Stomach (tissue), 8 donors: ENCODE measurements at regions not wholly inside any gene's neighbourhood (a gene's known extent, or its start where the extent isn't known, plus 50 kb on each side); places are given as distances from the start of the nearest gene placed in this dataset.

ENCODE experiments used
- DNase-seq, 2 donors: peaks; one replicate each; pipeline versions ENCODE4 v3.0.0 to v3.0.0-alpha.2; 2013 to 2019
- H3K27ac ChIP-seq, 5 donors: fragments of 200-600 bp in 4 of 5; sonication (generic) in 4 of 5; one replicate each; pipeline ENCODE4 v1.5.1; 2013 to 2019; ENCODE audit warnings: mild to moderate bottlenecking in 1 of 5, moderate library complexity in 1 of 5
- H3K27me3 ChIP-seq, 3 donors: fragments of 200-600 bp; sonication (generic); one replicate each; pipeline ENCODE4 v1.5.1; 2017 to 2019; ENCODE audit warnings: mixed run types in 1 of 3
- H3K36me3 ChIP-seq, 4 donors: fragments of 200-600 bp; sonication (generic); 1 replicate in 3 of 4; 2 replicates in 1 of 4; pipeline ENCODE4 v1.5.1; 2016 to 2019
- H3K4me1 ChIP-seq, 4 donors: fragments of 200-600 bp; sonication (generic); one replicate each; pipeline ENCODE4 v1.5.1; 2016 to 2019
- H3K4me3 ChIP-seq, 4 donors: fragments of 200-600 bp; sonication (generic) in 3 of 4; one replicate each; pipeline ENCODE4 v1.5.1; 2016 to 2019; ENCODE audit warnings: mild to moderate bottlenecking in 1 of 4
- H3K9me3 ChIP-seq, 4 donors: fragments of 200-600 bp; sonication (generic); one replicate each; pipeline ENCODE4 v1.5.1; 2016 to 2019
- EP300 ChIP-seq: sonication (generic); formaldehyde crosslinking; IDR thresholded peaks from one replicate; pipeline ENCODE4 v1.6.1; 2017; ENCODE audit warnings: antibody characterized with exemption
- POLR2A ChIP-seq, 4 donors: fragments of 450-650 bp; IDR thresholded peaks; one replicate each; pipeline ENCODE4 v1.6.1; 2016; ENCODE audit warnings: antibody characterized with exemption in 4 of 4, control low read depth in 2 of 4, mild to moderate bottlenecking in 1 of 4, moderate library complexity in 1 of 4
- POLR2AphosphoS5 ChIP-seq, 3 donors: sonication (generic); formaldehyde crosslinking; IDR thresholded peaks; one replicate each; pipeline ENCODE4 v1.6.1; 2016; ENCODE audit warnings: antibody characterized with exemption in 3 of 3
- WGBS, 5 donors: extraction: QIAGEN DNeasy Blood & Tissue Kit in 3 of 5; methylation state at CpG; one replicate each; pipeline versions ENCODE4 v1.1.5 to v1.1.7; 2013 to 2018; 5-methylcytosine and 5-hydroxymethylcytosine counted together
- intact Hi-C: fragments of 100-400 bp; cut with DNase I; formaldehyde crosslinking; loops from one replicate; pipeline ENCODE4 v1.15.1; 2023; ENCODE audit warnings: low total_unique reads
- TF ChIP-seq, protein P1 (sequence below), 7 experiments: fragments of 450-650 bp in 4 of 7; fragments of 200-600 bp in 3 of 7; sonication (generic) in 3 of 7; IDR thresholded peaks; one replicate each; pipeline ENCODE4 v1.5.1; 2016 to 2019; ENCODE audit warnings: antibody characterized with exemption in 7 of 7, control low read depth in 2 of 7, mild to moderate bottlenecking in 1 of 7
- donor health status: healthy with polysubstance abuse.
- donor health status: Bipolar disorder and iron deficiency.
- donor health status: healthy.

GRCh38 chr18:22822841-22823508 is 110.2 kb upstream of the RBBP8 start:
- no peak for DNase-seq
- no peak overlapping the region for H3K27ac ChIP-seq
- no peaks in the 10 kb centered on the region for H3K9me3 ChIP-seq
- no peak overlapping the region for H3K4me3 ChIP-seq
- H3K4me1 ChIP-seq, result no peaks in the 10 kb centered on the region
- intact Hi-C loops, result no loop called here
- TF ChIP-seq, protein P1, sequence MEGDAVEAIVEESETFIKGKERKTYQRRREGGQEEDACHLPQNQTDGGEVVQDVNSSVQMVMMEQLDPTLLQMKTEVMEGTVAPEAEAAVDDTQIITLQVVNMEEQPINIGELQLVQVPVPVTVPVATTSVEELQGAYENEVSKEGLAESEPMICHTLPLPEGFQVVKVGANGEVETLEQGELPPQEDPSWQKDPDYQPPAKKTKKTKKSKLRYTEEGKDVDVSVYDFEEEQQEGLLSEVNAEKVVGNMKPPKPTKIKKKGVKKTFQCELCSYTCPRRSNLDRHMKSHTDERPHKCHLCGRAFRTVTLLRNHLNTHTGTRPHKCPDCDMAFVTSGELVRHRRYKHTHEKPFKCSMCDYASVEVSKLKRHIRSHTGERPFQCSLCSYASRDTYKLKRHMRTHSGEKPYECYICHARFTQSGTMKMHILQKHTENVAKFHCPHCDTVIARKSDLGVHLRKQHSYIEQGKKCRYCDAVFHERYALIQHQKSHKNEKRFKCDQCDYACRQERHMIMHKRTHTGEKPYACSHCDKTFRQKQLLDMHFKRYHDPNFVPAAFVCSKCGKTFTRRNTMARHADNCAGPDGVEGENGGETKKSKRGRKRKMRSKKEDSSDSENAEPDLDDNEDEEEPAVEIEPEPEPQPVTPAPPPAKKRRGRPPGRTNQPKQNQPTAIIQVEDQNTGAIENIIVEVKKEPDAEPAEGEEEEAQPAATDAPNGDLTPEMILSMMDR (IDR thresholded peaks at IDR 0.05), result no peak
- TF ChIP-seq EP300, result no peak
- TF ChIP-seq POLR2AphosphoS5 (IDR thresholded peaks at IDR 0.05), result no peak
- TF ChIP-seq POLR2A (IDR thresholded peaks at IDR 0.05), result no peak
- no peaks in the 10 kb centered on the region for H3K27me3 ChIP-seq
- whole genome bisulfite sequencing, 5 donors, result 75 to 83% (median 78%) methylated on average over 3 of the region's 3 CpGs
- no peaks in the 10 kb centered on the region for H3K36me3 ChIP-seq

- H3K36me3 ChIP-seq, result no peaks in the 10 kb centered on the region
- 77 to 86% (median 82%) methylated on average over 4 of the region's 4 CpGs for WGBS, 5 donors
- no peaks in the 10 kb centered on the region for H3K27me3 ChIP-seq
- intact Hi-C loops, result no loop called here
- H3K4me3 ChIP-seq, result no peak overlapping the region
- H3K27ac ChIP-seq, result no peak overlapping the region
- TF ChIP-seq POLR2A (IDR thresholded peaks at IDR 0.05) (no peak), POLR2AphosphoS5 (IDR thresholded peaks at IDR 0.05) (no peak), EP300 (no peak)
- TF ChIP-seq, protein P1 (IDR thresholded peaks at IDR 0.05), result no peak
- H3K9me3 ChIP-seq, result no peaks in the 10 kb centered on the region
- no peak for DNase-seq
- no peaks in the 10 kb centered on the region for H3K4me1 ChIP-seq
Measured at GRCh38 chr18:22826726-22827125, 106.4 kb upstream of the RBBP8 start.

GRCh38 chr18:22827216-22827615 is 105.9 kb upstream of the RBBP8 start:
- WGBS, 5 donors, result 90 to 98% (median 95%) methylated on average over 3 of the region's 3 CpGs
- H3K27ac ChIP-seq, result no peak overlapping the region
- intact Hi-C loops, result no loop called here

GRCh38 chr18:22827741-22828140 is 105.4 kb upstream of the RBBP8 start:
- Histone ChIP-seq H3K36me3 (no peaks in the 10 kb centered on the region), H3K9me3 (no peaks in the 10 kb centered on the region), H3K4me1 (no peaks in the 10 kb centered on the region), H3K4me3 (no peak overlapping the region), H3K27me3 (no peaks in the 10 kb centered on the region), H3K27ac (no peak overlapping the region)
- intact Hi-C loops, result no loop called here
- WGBS, 5 donors, result 84 to 93% (median 86%) methylated on average over 1 of the region's 1 CpG
- TF ChIP-seq, protein P1 (IDR thresholded peaks at IDR 0.05), result no peak
- TF ChIP-seq POLR2AphosphoS5 (IDR thresholded peaks at IDR 0.05) (no peak), EP300 (no peak), POLR2A (IDR thresholded peaks at IDR 0.05) (no peak)
- DNase-seq, result no peak

More at GRCh38 chr18:22827216-22827615, 105.9 kb upstream of the RBBP8 start:
- Histone ChIP-seq H3K36me3 (no peaks in the 10 kb centered on the region), H3K4me1 (no peaks in the 10 kb centered on the region), H3K27me3 (no peaks in the 10 kb centered on the region), H3K9me3 (no peaks in the 10 kb centered on the region), H3K4me3 (no peak overlapping the region)
- TF ChIP-seq, protein P1 (IDR thresholded peaks at IDR 0.05), result no peak
- no peak for TF ChIP-seq EP300
- TF ChIP-seq POLR2AphosphoS5 (IDR thresholded peaks at IDR 0.05), result no peak
- no peak for TF ChIP-seq POLR2A (IDR thresholded peaks at IDR 0.05)
- no peak for DNase-seq
